Colonic mucosa (tissue), 4 donors: ENCODE measurements at regions not wholly inside any gene's neighbourhood (a gene's known extent, or its start where the extent isn't known, plus 50 kb on each side); places are given as distances from the start of the nearest gene placed in this dataset.

Experiments used
- DNase-seq: peaks from one replicate; pipeline ENCODE4 v3.0.0-alpha.2; 2020
- H3K27ac ChIP-seq: fragments of 200-600 bp; one replicate; pipeline ENCODE4 v1.8.0; 2021
- H3K27me3 ChIP-seq: fragments of 200-600 bp; one replicate; pipeline ENCODE4 v1.8.0; 2021
- H3K36me3 ChIP-seq: fragments of 200-600 bp; one replicate; pipeline ENCODE4 v1.8.0; 2021
- H3K4me1 ChIP-seq: fragments of 200-600 bp; one replicate; pipeline ENCODE4 v1.8.0; 2021; ENCODE audit warnings: mild to moderate bottlenecking
- H3K4me3 ChIP-seq: fragments of 200-600 bp; one replicate; pipeline ENCODE4 v1.8.0; 2021
- H3K9ac ChIP-seq, 2 donors: one replicate each; pipeline ENCODE4 v1.7.0; 2013; ENCODE audit warnings: control low read depth in 2 of 2, low read depth in 2 of 2, low read length in 2 of 2
- H3K9me3 ChIP-seq: fragments of 200-600 bp; one replicate; pipeline ENCODE4 v1.8.0; 2021
- CTCF ChIP-seq: fragments of 200-600 bp; IDR thresholded peaks from one replicate; pipeline ENCODE4 v1.8.0; 2022; ENCODE audit warnings: antibody characterized with exemption, mild to moderate bottlenecking
- intact Hi-C: fragments of 100-400 bp; cut with DNase I; formaldehyde crosslinking; loops from one replicate; pipeline ENCODE4 v1.14.1; 2022
- donor health status: healthy.
- donor health status: DM: no; HTN: no; CAD: no.
- donor health status: DM: no; HTN: no; CAD: no.

- H3K4me3 ChIP-seq, result no peak overlapping the region
- H3K27me3 ChIP-seq, result no peaks in the 10 kb centered on the region
- H3K27ac ChIP-seq, result no peak overlapping the region
- TF ChIP-seq CTCF, result no peak
- no peaks in the 10 kb centered on the region for H3K9me3 ChIP-seq
- H3K36me3 ChIP-seq, result no peaks in the 10 kb centered on the region
- intact Hi-C loops, result no loop called here
- DNase-seq, result no peak
- no peak overlapping the region for H3K9ac ChIP-seq
- no peaks in the 10 kb centered on the region for H3K4me1 ChIP-seq
These were observed 321.0 kb downstream of the PLPP3 start for GRCh38 chr1:56258371-56258770.

GRCh38 chr1:56257726-56258125, 321.6 kb downstream of the PLPP3 start:
- no peak overlapping the region for H3K9ac ChIP-seq
- no peaks in the 10 kb centered on the region for H3K36me3 ChIP-seq
- no peaks in the 10 kb centered on the region for H3K27me3 ChIP-seq
- H3K27ac ChIP-seq, result no peak overlapping the region
- intact Hi-C loops, result no loop called here
- H3K9me3 ChIP-seq, result no peaks in the 10 kb centered on the region
- H3K4me3 ChIP-seq, result no peak overlapping the region
- H3K4me1 ChIP-seq, result no peaks in the 10 kb centered on the region
- TF ChIP-seq CTCF, result no peak
- no peak for DNase-seq

GRCh38 chr1:56256153-56257000, 323.0 kb downstream of the PLPP3 start:
- H3K27me3 ChIP-seq, result no peaks in the 10 kb centered on the region
- no peak for DNase-seq
- no peaks in the 10 kb centered on the region for H3K4me1 ChIP-seq
- no peak for TF ChIP-seq CTCF
- H3K4me3 ChIP-seq, result no peak overlapping the region
- H3K9me3 ChIP-seq, result no peaks in the 10 kb centered on the region
- intact Hi-C loops, result no loop called here
- H3K36me3 ChIP-seq, result no peaks in the 10 kb centered on the region
- H3K9ac ChIP-seq, result no peak overlapping the region
- H3K27ac ChIP-seq, result no peak overlapping the region

GRCh38 chr1:56255516-56256152, 323.7 kb downstream of the PLPP3 start:
- peak; percentile 32 for DNase-seq
- Histone ChIP-seq H3K36me3 (no peaks in the 10 kb centered on the region), H3K4me3 (no peak overlapping the region), H3K27ac (no peak overlapping the region), H3K9me3 (no peaks in the 10 kb centered on the region), H3K27me3 (no peaks in the 10 kb centered on the region), H3K9ac (no peak overlapping the region), H3K4me1 (no peaks in the 10 kb centered on the region)
- no peak for TF ChIP-seq CTCF
- intact Hi-C loops, result no loop called here

GRCh38 chr1:56254130-56254529, 325.2 kb downstream of the PLPP3 start:
- intact Hi-C loops, result no loop called here

More at GRCh38 chr1:56254130-56254529, 325.2 kb downstream of the PLPP3 start:
- H3K27ac ChIP-seq, result no peak overlapping the region
- H3K36me3 ChIP-seq, result no peaks in the 10 kb centered on the region
- no peak for DNase-seq
- no peak for TF ChIP-seq CTCF
- H3K4me1 ChIP-seq, result no peaks in the 10 kb centered on the region
- H3K27me3 ChIP-seq, result no peaks in the 10 kb centered on the region
- no peak overlapping the region for H3K9ac ChIP-seq
- no peaks in the 10 kb centered on the region for H3K9me3 ChIP-seq
- H3K4me3 ChIP-seq, result no peak overlapping the region
